K562 (cell line): ENCODE measurements at regions not wholly inside any gene's neighbourhood (a gene's known extent, or its start where the extent isn't known, plus 50 kb on each side); places are given as distances from the start of the nearest gene placed in this dataset.

ENCODE experiments used
- ATAC-seq: fragments of 200-7000 bp; cut with Tn5 transposase; 3 replicates; pipeline ENCODE4 v1.9.1; 2020; ENCODE audit warnings: moderate library complexity
- BruUV-seq: library from RNA; stranded (reverse); fragments of 400-500 nt; replicated peaks from 2 replicates; lab custom pipeline; 2021; lab: Mats Ljungman, UMichigan
- CTCF ChIA-PET: fragments of 300-600 bp; formaldehyde crosslinking; extraction: SDS; loops from one replicate; lab custom pipeline; 2021; ENCODE audit warnings: low intra/inter-chr PET ratio; lab: Yijun Ruan, JAX
- POLR2A ChIA-PET: fragments of 300-600, 350-650 bp; sonication (Branson Sonifier 250); formaldehyde crosslinking; extraction: SDS; loops from one replicate; lab custom pipeline; 2021; ENCODE audit warnings: antibody characterized with exemption, inconsistent platforms; lab: Yijun Ruan, JAX
- DNase-seq, 4 experiments: peaks; one replicate each; pipeline versions ENCODE4 v3.0.0 to v3.0.0-alpha.2; 2011 to 2018; ENCODE audit warnings: low spot score in 3 of 4, mixed read lengths in 3 of 4; ENCODE audit errors: extremely low read depth in 1 of 4
- FAIRE-seq: peaks from 2 replicates; lab custom pipeline; 2011; peaks lifted over from hg19 to GRCh38; lab: Jason Lieb, UNC
- H2AFZ ChIP-seq: 2 replicates; pipeline ENCODE4 v1.6.0; 2011; ENCODE audit warnings: low read depth, low read length, control low read depth, inconsistent platforms
- H3K27ac ChIP-seq: fragments of 200-600 bp; 3 replicates; pipeline ENCODE4 v1.8.0; 2011; ENCODE audit warnings: low read depth, mild to moderate bottlenecking, control low read depth, inconsistent platforms, low read length, moderate library complexity, mixed read lengths; ENCODE audit errors: extremely low read depth
- H3K27me3 ChIP-seq, 2 experiments: fragments of 300-600 bp in 1 of 2; 2 replicates in 1 of 2; 3 replicates in 1 of 2; pipeline versions ENCODE4 v1.6.0 to v1.8.0; 2011; ENCODE audit warnings: inconsistent platforms in 2 of 2, low read length in 2 of 2, mild to moderate bottlenecking in 1 of 2, mixed read lengths in 1 of 2, moderate library complexity in 1 of 2; ENCODE audit not compliant: control insufficient read depth in 2 of 2, insufficient read depth in 2 of 2
- H3K36me3 ChIP-seq: fragments of 300-600 bp; 3 replicates; pipeline ENCODE4 v1.8.0; 2011; ENCODE audit warnings: mild to moderate bottlenecking, low read length, inconsistent platforms; ENCODE audit not compliant: control insufficient read depth, insufficient read depth
- H3K4me1 ChIP-seq, 2 experiments: fragments of 200-600 bp in 1 of 2; replicated peaks in 1 of 2; 2 replicates in 1 of 2; 3 replicates in 1 of 2; pipeline versions ENCODE4 v1.5.1 to v1.8.0; 2011; ENCODE audit warnings: inconsistent platforms in 2 of 2, low read length in 2 of 2, mild to moderate bottlenecking in 1 of 2, mixed read lengths in 1 of 2, moderate library complexity in 1 of 2; ENCODE audit not compliant: control insufficient read depth in 2 of 2, insufficient read depth in 2 of 2
- H3K4me2 ChIP-seq: 2 replicates; pipeline ENCODE4 v1.6.1; 2011; ENCODE audit warnings: low read length, control low read depth, inconsistent platforms, mixed read lengths; ENCODE audit not compliant: insufficient read depth
- H3K4me3 ChIP-seq: fragments of 200-600 bp; sonication (generic), shearing (Covaris generic); 2 replicates; pipeline ENCODE4 v1.5.1; 2016; ENCODE audit warnings: control low read depth, inconsistent platforms
- H3K79me2 ChIP-seq: fragments of 200-600 bp; 3 replicates; pipeline ENCODE4 v1.8.0; 2011; ENCODE audit warnings: low read length, inconsistent platforms; ENCODE audit not compliant: control insufficient read depth, insufficient read depth
- H3K9ac ChIP-seq, 2 experiments: 2 replicates each; pipeline versions ENCODE4 v1.6.0 to v1.6.1; 2011; ENCODE audit warnings: low read depth in 2 of 2, low read length in 2 of 2, control low read depth in 1 of 2, inconsistent platforms in 1 of 2, mild to moderate bottlenecking in 1 of 2, mixed read lengths in 1 of 2; ENCODE audit not compliant: insufficient read depth in 1 of 2
- H3K9me1 ChIP-seq: one replicate; pipeline ENCODE4 v1.6.0; 2011; ENCODE audit warnings: inconsistent platforms, mild to moderate bottlenecking, low read length, moderate library complexity; ENCODE audit not compliant: control insufficient read depth, insufficient read depth
- H3K9me3 ChIP-seq: replicated peaks from 2 replicates; pipeline ENCODE4 v1.5.1; 2011; ENCODE audit warnings: low read depth, low read length, inconsistent platforms; ENCODE audit not compliant: control insufficient read depth, insufficient read depth
- H4K20me1 ChIP-seq: replicated peaks from 2 replicates; pipeline ENCODE4 v1.6.1; 2011; ENCODE audit warnings: low read length, inconsistent platforms, mixed read lengths; ENCODE audit not compliant: control insufficient read depth, insufficient read depth
- COPS2 ChIP-seq: fragments of 450-650 bp; conservative IDR thresholded peaks from 2 replicates; pipeline ENCODE4 v1.6.1; 2016; ENCODE audit warnings: mild to moderate bottlenecking, moderate library complexity
- CREB1 ChIP-seq, 2 experiments: sonication (generic) in 1 of 2; formaldehyde crosslinking in 1 of 2; IDR thresholded peaks; 2 replicates each; pipeline versions ENCODE4 v1.6.1 to v1.8.0; 2012 to 2022; ENCODE audit warnings: inconsistent platforms in 1 of 2, mild to moderate bottlenecking in 1 of 2, missing genetic modification reagents in 1 of 2, moderate library complexity in 1 of 2
- ESRRB ChIP-seq: fragments of 250-450 bp; sonication (Bioruptor Pico); IDR thresholded peaks from 2 replicates; pipeline ENCODE4 v1.5.0; 2020; ENCODE audit warnings: mild to moderate bottlenecking, moderate library complexity, borderline replicate concordance
- L3MBTL2 ChIP-seq: fragments of 450-650 bp; IDR thresholded peaks from 2 replicates; pipeline ENCODE4 v1.6.1; 2016; ENCODE audit warnings: mild to moderate bottlenecking, moderate library complexity
- ZNF175 ChIP-seq: fragments of 200-800 bp; sonication (Bioruptor generic); IDR thresholded peaks from 2 replicates; pipeline ENCODE4 v1.6.1; 2016; ENCODE audit warnings: low read depth, mild to moderate bottlenecking, missing genetic modification characterization, missing compliant biosample characterization
- WGBS: fragments of 100-300 bp; shearing (Covaris generic); methylation state at CpG from one replicate; pipeline ENCODE4 v1.1.6; 2016; ENCODE audit warnings: low coverage, mixed read lengths; ENCODE audit not compliant: insufficient coverage; ENCODE audit errors: missing lambda C conversion rate; 5-methylcytosine and 5-hydroxymethylcytosine counted together
- in situ Hi-C: fragments of 300-500 bp; cut with MboI; formaldehyde crosslinking; loops from 4 replicates; pipeline ENCODE4 v1.15.0; 2018; ENCODE audit warnings: inconsistent platforms, mixed read lengths
- intact Hi-C: fragments of 100-400 bp; cut with micrococcal nuclease; formaldehyde crosslinking; loops from 2 replicates; pipeline ENCODE4 v1.14.2; 2022
- TF ChIP-seq, protein P1 (sequence below): fragments of 150-350 bp; IDR thresholded peaks from 2 replicates; pipeline ENCODE4 v1.6.1; 2014; ENCODE audit warnings: low read depth, mild to moderate bottlenecking, low read length, borderline replicate concordance
- TF ChIP-seq, protein P2 (sequence below): fragments of 450-650 bp; IDR thresholded peaks from 2 replicates; pipeline ENCODE4 v1.6.1; 2017; ENCODE audit warnings: antibody characterized with exemption, mild to moderate bottlenecking
- TF ChIP-seq, protein P3 (sequence below): IDR thresholded peaks from 2 replicates; pipeline ENCODE4 v1.6.1; 2014; ENCODE audit warnings: antibody characterized with exemption

DNA sequence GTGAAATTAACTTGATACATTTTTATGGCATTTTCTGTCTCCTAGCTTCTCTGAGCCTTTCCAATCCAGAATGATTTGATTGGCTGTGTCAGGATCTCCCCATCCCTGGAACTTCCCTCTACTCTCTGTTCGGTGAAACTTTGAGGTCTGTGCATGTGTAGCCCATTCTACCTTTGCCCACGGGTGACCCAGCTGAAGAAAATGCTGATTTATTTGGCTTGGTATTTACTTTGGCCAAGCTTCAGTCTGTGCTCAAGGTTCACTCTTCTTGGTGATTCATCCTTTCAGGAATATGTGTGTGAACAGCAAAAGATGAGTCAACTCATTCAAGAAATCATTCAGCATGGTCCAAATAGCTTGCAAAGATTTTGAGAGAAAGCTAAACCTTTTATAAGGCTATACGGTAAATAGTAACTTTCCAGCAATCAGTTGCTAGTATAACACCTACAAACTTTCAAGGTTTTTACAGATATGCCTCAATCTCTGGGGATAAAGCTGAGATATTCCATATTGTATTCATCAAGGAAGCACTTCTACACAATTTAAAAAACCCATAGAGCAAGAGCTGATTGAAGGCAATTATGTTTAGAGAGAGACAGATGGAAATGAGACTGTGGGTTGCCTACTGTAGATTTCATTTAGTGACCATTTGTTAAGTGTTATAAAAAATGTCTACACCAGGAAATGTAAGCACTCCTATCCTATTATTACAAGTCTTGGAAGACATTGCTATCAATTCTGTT lies 233.9 kb upstream of the CXXC4 start:
- FAIRE-seq, result no peak
- in situ Hi-C loops, result no loop called here
- BruUV-seq, result no TSS peak
- Histone ChIP-seq H3K4me1 (no peaks in the 10 kb centered on the region), H2AFZ (no peak overlapping the region), H3K9ac (no peak overlapping the region), H3K36me3 (no peaks in the 10 kb centered on the region), H3K27me3 (no peaks in the 10 kb centered on the region), H3K27ac (no peak overlapping the region), H3K9me3 (no peaks in the 10 kb centered on the region), H3K9me1 (no peaks in the 10 kb centered on the region), H4K20me1 (no peaks in the 10 kb centered on the region), H3K4me2 (no peak overlapping the region), H3K4me3 (no peak overlapping the region), H3K79me2 (no peaks in the 10 kb centered on the region)
- intact Hi-C loops, result no loop called here
- WGBS, result 0% methylated on average over 3 of the region's 3 CpGs
- CTCF ChIA-PET, result no interaction called here
- no peak for ATAC-seq
- no peak for DNase-seq
- POLR2A ChIA-PET, result no interaction called here
- no peak for TF ChIP-seq CREB1 (IDR thresholded peaks at IDR 0.05)
- no peak for TF ChIP-seq CREB1 (CRISPR knock-in tag; IDR thresholded peaks at IDR 0.05)
- TF ChIP-seq COPS2, result no peak
- TF ChIP-seq, protein P1, sequence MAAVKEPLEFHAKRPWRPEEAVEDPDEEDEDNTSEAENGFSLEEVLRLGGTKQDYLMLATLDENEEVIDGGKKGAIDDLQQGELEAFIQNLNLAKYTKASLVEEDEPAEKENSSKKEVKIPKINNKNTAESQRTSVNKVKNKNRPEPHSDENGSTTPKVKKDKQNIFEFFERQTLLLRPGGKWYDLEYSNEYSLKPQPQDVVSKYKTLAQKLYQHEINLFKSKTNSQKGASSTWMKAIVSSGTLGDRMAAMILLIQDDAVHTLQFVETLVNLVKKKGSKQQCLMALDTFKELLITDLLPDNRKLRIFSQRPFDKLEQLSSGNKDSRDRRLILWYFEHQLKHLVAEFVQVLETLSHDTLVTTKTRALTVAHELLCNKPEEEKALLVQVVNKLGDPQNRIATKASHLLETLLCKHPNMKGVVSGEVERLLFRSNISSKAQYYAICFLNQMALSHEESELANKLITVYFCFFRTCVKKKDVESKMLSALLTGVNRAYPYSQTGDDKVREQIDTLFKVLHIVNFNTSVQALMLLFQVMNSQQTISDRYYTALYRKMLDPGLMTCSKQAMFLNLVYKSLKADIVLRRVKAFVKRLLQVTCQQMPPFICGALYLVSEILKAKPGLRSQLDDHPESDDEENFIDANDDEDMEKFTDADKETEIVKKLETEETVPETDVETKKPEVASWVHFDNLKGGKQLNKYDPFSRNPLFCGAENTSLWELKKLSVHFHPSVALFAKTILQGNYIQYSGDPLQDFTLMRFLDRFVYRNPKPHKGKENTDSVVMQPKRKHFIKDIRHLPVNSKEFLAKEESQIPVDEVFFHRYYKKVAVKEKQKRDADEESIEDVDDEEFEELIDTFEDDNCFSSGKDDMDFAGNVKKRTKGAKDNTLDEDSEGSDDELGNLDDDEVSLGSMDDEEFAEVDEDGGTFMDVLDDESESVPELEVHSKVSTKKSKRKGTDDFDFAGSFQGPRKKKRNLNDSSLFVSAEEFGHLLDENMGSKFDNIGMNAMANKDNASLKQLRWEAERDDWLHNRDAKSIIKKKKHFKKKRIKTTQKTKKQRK, result no peak
- TF ChIP-seq L3MBTL2, result no peak
- TF ChIP-seq, protein P2, sequence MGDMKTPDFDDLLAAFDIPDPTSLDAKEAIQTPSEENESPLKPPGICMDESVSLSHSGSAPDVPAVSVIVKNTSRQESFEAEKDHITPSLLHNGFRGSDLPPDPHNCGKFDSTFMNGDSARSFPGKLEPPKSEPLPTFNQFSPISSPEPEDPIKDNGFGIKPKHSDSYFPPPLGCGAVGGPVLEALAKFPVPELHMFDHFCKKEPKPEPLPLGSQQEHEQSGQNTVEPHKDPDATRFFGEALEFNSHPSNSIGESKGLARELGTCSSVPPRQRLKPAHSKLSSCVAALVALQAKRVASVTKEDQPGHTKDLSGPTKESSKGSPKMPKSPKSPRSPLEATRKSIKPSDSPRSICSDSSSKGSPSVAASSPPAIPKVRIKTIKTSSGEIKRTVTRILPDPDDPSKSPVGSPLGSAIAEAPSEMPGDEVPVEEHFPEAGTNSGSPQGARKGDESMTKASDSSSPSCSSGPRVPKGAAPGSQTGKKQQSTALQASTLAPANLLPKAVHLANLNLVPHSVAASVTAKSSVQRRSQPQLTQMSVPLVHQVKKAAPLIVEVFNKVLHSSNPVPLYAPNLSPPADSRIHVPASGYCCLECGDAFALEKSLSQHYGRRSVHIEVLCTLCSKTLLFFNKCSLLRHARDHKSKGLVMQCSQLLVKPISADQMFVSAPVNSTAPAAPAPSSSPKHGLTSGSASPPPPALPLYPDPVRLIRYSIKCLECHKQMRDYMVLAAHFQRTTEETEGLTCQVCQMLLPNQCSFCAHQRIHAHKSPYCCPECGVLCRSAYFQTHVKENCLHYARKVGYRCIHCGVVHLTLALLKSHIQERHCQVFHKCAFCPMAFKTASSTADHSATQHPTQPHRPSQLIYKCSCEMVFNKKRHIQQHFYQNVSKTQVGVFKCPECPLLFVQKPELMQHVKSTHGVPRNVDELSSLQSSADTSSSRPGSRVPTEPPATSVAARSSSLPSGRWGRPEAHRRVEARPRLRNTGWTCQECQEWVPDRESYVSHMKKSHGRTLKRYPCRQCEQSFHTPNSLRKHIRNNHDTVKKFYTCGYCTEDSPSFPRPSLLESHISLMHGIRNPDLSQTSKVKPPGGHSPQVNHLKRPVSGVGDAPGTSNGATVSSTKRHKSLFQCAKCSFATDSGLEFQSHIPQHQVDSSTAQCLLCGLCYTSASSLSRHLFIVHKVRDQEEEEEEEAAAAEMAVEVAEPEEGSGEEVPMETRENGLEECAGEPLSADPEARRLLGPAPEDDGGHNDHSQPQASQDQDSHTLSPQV, result no peak
- TF ChIP-seq ZNF175 (CRISPR knock-in tag), result no peak
- TF ChIP-seq, protein P3, sequence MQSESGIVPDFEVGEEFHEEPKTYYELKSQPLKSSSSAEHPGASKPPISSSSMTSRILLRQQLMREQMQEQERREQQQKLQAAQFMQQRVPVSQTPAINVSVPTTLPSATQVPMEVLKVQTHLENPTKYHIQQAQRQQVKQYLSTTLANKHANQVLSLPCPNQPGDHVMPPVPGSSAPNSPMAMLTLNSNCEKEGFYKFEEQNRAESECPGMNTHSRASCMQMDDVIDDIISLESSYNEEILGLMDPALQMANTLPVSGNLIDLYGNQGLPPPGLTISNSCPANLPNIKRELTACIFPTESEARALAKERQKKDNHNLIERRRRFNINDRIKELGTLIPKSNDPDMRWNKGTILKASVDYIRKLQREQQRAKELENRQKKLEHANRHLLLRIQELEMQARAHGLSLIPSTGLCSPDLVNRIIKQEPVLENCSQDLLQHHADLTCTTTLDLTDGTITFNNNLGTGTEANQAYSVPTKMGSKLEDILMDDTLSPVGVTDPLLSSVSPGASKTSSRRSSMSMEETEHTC, result no peak
- TF ChIP-seq ESRRB (CRISPR knock-in tag), result no peak
